Left ventricle myocardium inferior (tissue), 1 donor: ENCODE measurements at regions not wholly inside any gene's neighbourhood (a gene's known extent, or its start where the extent isn't known, plus 50 kb on each side); places are given as distances from the start of the nearest gene placed in this dataset.
"Not testable (repeated sequence)": the region's sequence is repeated elsewhere in the genome, so short reads cannot be mapped to it uniquely, and the experiment has no call there.

Source experiments
- DNase-seq: peaks from one replicate; pipeline ENCODE4 v3.0.0-alpha.2; 2020
- H3K27ac ChIP-seq: fragments of 200-600 bp; replicated peaks from 2 replicates; pipeline ENCODE4 v1.8.0; 2021
- H3K27me3 ChIP-seq: fragments of 200-600 bp; 2 replicates; pipeline ENCODE4 v1.8.0; 2021; ENCODE audit warnings: low read depth
- H3K36me3 ChIP-seq: fragments of 200-600 bp; 2 replicates; pipeline ENCODE4 v1.8.0; 2021
- H3K4me1 ChIP-seq: fragments of 200-600 bp; 2 replicates; pipeline ENCODE4 v1.8.0; 2021
- H3K4me3 ChIP-seq: fragments of 200-600 bp; 2 replicates; pipeline ENCODE4 v1.8.0; 2021; ENCODE audit warnings: mild to moderate bottlenecking, moderate library complexity
- H3K9me3 ChIP-seq: fragments of 200-600 bp; replicated peaks from 2 replicates; pipeline ENCODE4 v1.8.0; 2021
- intact Hi-C: fragments of 100-400 bp; cut with micrococcal nuclease; formaldehyde crosslinking; loops from one replicate; pipeline ENCODE4 v1.11.0; 2022
- TF ChIP-seq, protein P1 (sequence below): fragments of 200-600 bp; IDR thresholded peaks from 2 replicates; pipeline ENCODE4 v1.8.0; 2021; ENCODE audit warnings: antibody characterized with exemption, mild to moderate bottlenecking, borderline replicate concordance
- donor health status: DM: no; HTN: yes; CAD: no; lungs with severe emphysema.

GRCh38 chr2:53114991-53115390, 652.6 kb upstream of the CHAC2 start:
- intact Hi-C loops: no loop called here
- Histone ChIP-seq H3K27me3 (no peaks in the 10 kb centered on the region), H3K4me3 (no peak overlapping the region), H3K9me3 (peaks cover 4% of the 10 kb centered on the region), H3K4me1 (no peaks in the 10 kb centered on the region), H3K36me3 (no peaks in the 10 kb centered on the region), H3K27ac (no peak overlapping the region)
- DNase-seq: no peak
- TF ChIP-seq, protein P1, sequence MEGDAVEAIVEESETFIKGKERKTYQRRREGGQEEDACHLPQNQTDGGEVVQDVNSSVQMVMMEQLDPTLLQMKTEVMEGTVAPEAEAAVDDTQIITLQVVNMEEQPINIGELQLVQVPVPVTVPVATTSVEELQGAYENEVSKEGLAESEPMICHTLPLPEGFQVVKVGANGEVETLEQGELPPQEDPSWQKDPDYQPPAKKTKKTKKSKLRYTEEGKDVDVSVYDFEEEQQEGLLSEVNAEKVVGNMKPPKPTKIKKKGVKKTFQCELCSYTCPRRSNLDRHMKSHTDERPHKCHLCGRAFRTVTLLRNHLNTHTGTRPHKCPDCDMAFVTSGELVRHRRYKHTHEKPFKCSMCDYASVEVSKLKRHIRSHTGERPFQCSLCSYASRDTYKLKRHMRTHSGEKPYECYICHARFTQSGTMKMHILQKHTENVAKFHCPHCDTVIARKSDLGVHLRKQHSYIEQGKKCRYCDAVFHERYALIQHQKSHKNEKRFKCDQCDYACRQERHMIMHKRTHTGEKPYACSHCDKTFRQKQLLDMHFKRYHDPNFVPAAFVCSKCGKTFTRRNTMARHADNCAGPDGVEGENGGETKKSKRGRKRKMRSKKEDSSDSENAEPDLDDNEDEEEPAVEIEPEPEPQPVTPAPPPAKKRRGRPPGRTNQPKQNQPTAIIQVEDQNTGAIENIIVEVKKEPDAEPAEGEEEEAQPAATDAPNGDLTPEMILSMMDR: no peak

DNA sequence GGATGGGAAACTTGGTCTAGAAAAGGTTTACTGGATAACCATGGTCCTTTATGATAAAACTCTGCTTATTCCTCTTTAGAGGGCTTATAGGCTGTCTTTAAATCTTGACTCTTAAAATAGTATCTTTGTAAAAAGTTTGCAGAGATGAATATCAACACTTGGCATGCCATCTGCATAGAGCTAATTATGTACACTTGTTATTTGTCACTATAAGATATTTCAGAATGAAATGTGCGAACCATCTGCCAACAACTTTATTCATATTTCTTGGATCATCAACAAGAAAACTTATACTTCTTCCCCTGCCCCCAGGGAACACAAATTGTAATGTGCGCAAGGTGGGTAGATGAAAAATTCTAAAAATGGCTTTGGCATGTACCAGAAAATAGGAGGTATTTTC, 653.0 kb upstream of the CHAC2 start:
- Histone ChIP-seq H3K4me3 (no peak overlapping the region), H3K27ac (no peak overlapping the region), H3K36me3 (no peaks in the 10 kb centered on the region), H3K4me1 (no peaks in the 10 kb centered on the region), H3K27me3 (no peaks in the 10 kb centered on the region), H3K9me3 (peaks cover 4% of the 10 kb centered on the region)
- no peak for DNase-seq
- intact Hi-C loops: no loop called here
- TF ChIP-seq, protein P1: no peak

DNA sequence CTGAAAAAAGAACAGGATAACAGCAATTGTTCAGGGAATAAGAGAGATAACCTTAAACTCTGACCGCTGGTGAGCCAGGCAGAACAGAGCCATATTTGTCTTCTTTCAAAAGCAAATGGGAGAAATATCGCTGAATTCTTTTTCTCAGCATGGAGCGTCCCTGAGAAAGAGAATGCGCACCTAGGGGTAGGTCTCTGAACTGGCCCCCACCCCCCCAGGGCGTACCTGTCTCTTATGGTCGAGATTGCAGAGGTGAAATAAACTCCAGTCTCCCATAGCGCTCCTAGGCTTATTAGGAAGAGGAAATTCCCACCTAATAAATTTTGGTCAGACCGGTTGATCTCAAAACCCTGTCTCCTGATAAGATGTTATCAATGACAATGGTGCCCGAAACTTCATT, 655.2 kb upstream of the CHAC2 start:
- intact Hi-C loops, H3K27me3 ChIP-seq, H3K27ac ChIP-seq, H3K4me3 ChIP-seq, H3K36me3 ChIP-seq, H3K4me1 ChIP-seq, H3K9me3 ChIP-seq, DNase-seq: not testable (repeated sequence)

GRCh38 chr2:53111406-53111805, 656.2 kb upstream of the CHAC2 start:
- Histone ChIP-seq H3K27me3 (no peaks in the 10 kb centered on the region), H3K4me1 (no peaks in the 10 kb centered on the region), H3K9me3 (peaks cover 4% of the 10 kb centered on the region), H3K4me3 (no peak overlapping the region), H3K36me3 (no peaks in the 10 kb centered on the region), H3K27ac (no peak overlapping the region)
- no peak for DNase-seq
- TF ChIP-seq, protein P1: no peak
- intact Hi-C loops: no loop called here

- H3K4me3 ChIP-seq: no peak overlapping the region
- H3K9me3 ChIP-seq: peaks cover 4% of the 10 kb centered on the region
- intact Hi-C loops: no loop called here
- H3K4me1 ChIP-seq: no peaks in the 10 kb centered on the region
- DNase-seq: no peak
- H3K27me3 ChIP-seq: no peaks in the 10 kb centered on the region
- TF ChIP-seq, protein P1: no peak
- no peak overlapping the region for H3K27ac ChIP-seq
- H3K36me3 ChIP-seq: no peaks in the 10 kb centered on the region
These were observed 656.6 kb upstream of the CHAC2 start for GRCh38 chr2:53111004-53111403.

- TF ChIP-seq, protein P1: no peak
- H3K4me3 ChIP-seq: no peak overlapping the region
- H3K4me1 ChIP-seq: no peaks in the 10 kb centered on the region
- H3K9me3 ChIP-seq: peaks cover 4% of the 10 kb centered on the region
- no peaks in the 10 kb centered on the region for H3K27me3 ChIP-seq
- H3K36me3 ChIP-seq: no peaks in the 10 kb centered on the region
- no peak overlapping the region for H3K27ac ChIP-seq
- no peak for DNase-seq
- intact Hi-C loops: no loop called here
These were observed 659.4 kb upstream of the CHAC2 start for GRCh38 chr2:53108246-53108645.
